SK-N-MC (cell line): ENCODE measurements at regions not wholly inside any gene's neighbourhood (a gene's known extent, or its start where the extent isn't known, plus 50 kb on each side); places are given as distances from the start of the nearest gene placed in this dataset.

Experiments used
- EZH2 ChIP-seq: fragments of 200-600 bp; sonication (generic); IDR thresholded peaks from one replicate; pipeline ENCODE4 v1.6.1; 2017; ENCODE audit warnings: antibody characterized with exemption
- POLR2AphosphoS5 ChIP-seq: IDR thresholded peaks from 2 replicates; pipeline ENCODE4 v1.6.1; 2012; ENCODE audit warnings: mild to moderate bottlenecking, low read depth, low read length, borderline replicate concordance

- TF ChIP-seq EZH2 (no peak), POLR2AphosphoS5 (no peak)
Measured at GRCh38 chr11:112856133-112856532, 105.1 kb upstream of the NCAM1 start.
